DOHH2 (cell line): ENCODE measurements at regions not wholly inside any gene's neighbourhood (a gene's known extent, or its start where the extent isn't known, plus 50 kb on each side); places are given as distances from the start of the nearest gene placed in this dataset.

Experiments used
- H3F3A ChIP-seq: fragments of 200-600 bp; sonication (generic), shearing (Covaris generic); 2 replicates; pipeline ENCODE4 v1.6.0; 2016; ENCODE audit warnings: antibody characterized with exemption, mild to moderate bottlenecking; ENCODE audit not compliant: control insufficient read depth, insufficient read depth
- H3K27ac ChIP-seq: fragments of 200-600 bp; sonication (generic); 2 replicates; pipeline ENCODE4 v1.5.1; 2014; ENCODE audit warnings: low read depth, mild to moderate bottlenecking, low read length, moderate library complexity
- H3K27me3 ChIP-seq: fragments of 200-600 bp; sonication (generic); 2 replicates; pipeline ENCODE4 v1.6.1; 2014; ENCODE audit warnings: mild to moderate bottlenecking, low read length, mixed read lengths; ENCODE audit not compliant: control insufficient read depth
- H3K36me3 ChIP-seq: fragments of 200-600 bp; sonication (generic); 2 replicates; pipeline ENCODE4 v1.6.1; 2014; ENCODE audit warnings: mild to moderate bottlenecking, low read length, moderate library complexity, mixed read lengths; ENCODE audit not compliant: control insufficient read depth
- H3K4me1 ChIP-seq: fragments of 200-600 bp; sonication (generic); 2 replicates; pipeline ENCODE4 v1.6.1; 2014; ENCODE audit warnings: mild to moderate bottlenecking, low read length, mixed read lengths; ENCODE audit not compliant: control insufficient read depth
- H3K4me2 ChIP-seq: fragments of 200-600 bp; sonication (generic); 2 replicates; pipeline ENCODE4 v1.6.0; 2014; ENCODE audit warnings: mild to moderate bottlenecking, low read length, moderate library complexity
- H3K4me3 ChIP-seq: fragments of 200-600 bp; sonication (generic); 2 replicates; pipeline ENCODE4 v1.5.1; 2014; ENCODE audit warnings: mild to moderate bottlenecking, low read length, mixed read lengths
- H3K79me2 ChIP-seq: fragments of 200-600 bp; sonication (generic); 2 replicates; pipeline ENCODE4 v1.6.1; 2014; ENCODE audit warnings: mild to moderate bottlenecking, low read length, mixed read lengths; ENCODE audit not compliant: control insufficient read depth
- H3K9me2 ChIP-seq: fragments of 200-600 bp; sonication (generic); replicated peaks from 2 replicates; pipeline ENCODE4 v1.6.1; 2014; ENCODE audit warnings: mild to moderate bottlenecking, low read length, mixed read lengths; ENCODE audit not compliant: control insufficient read depth
- H3K9me3 ChIP-seq: fragments of 200-600 bp; sonication (generic); 2 replicates; pipeline ENCODE4 v1.6.1; 2014; ENCODE audit warnings: antibody characterized with exemption, low read length, mixed read lengths; ENCODE audit not compliant: control insufficient read depth, insufficient read depth
- H4K20me1 ChIP-seq: fragments of 200-600 bp; sonication (generic); 2 replicates; pipeline ENCODE4 v1.6.0; 2014; ENCODE audit warnings: low read depth, mild to moderate bottlenecking, antibody characterized with exemption, low read length, moderate library complexity; ENCODE audit not compliant: control insufficient read depth, insufficient read depth
- CTCF ChIP-seq: fragments of 200-600 bp; sonication (generic); IDR thresholded peaks from one replicate; pipeline ENCODE4 v1.5.1; 2014; ENCODE audit warnings: antibody characterized with exemption, mild to moderate bottlenecking, low read depth, low read length; ENCODE audit not compliant: poor library complexity, severe bottlenecking
- EZH2phosphoT487 ChIP-seq: fragments of 200-600 bp; sonication (generic); IDR thresholded peaks from 2 replicates; pipeline ENCODE4 v1.6.1; 2017; ENCODE audit warnings: borderline replicate concordance, mild to moderate bottlenecking, antibody characterized with exemption, low read length, moderate library complexity, mixed read lengths

- no peaks in the 10 kb centered on the region for H3K27me3 ChIP-seq
- no peak overlapping the region for H3K27ac ChIP-seq
- H3K36me3 ChIP-seq = no peaks in the 10 kb centered on the region
- no peak overlapping the region for H3K4me2 ChIP-seq
- H4K20me1 ChIP-seq = no peaks in the 10 kb centered on the region
- H3K9me3 ChIP-seq = no peaks in the 10 kb centered on the region
- H3K4me1 ChIP-seq = no peaks in the 10 kb centered on the region
- no peaks in the 10 kb centered on the region for H3K9me2 ChIP-seq
- no peaks in the 10 kb centered on the region for H3K79me2 ChIP-seq
- no peak overlapping the region for H3K4me3 ChIP-seq
- TF ChIP-seq EZH2phosphoT487 (no peak), CTCF (no peak)
- no peaks in the 10 kb centered on the region for H3F3A ChIP-seq
Measured at GRCh38 chr20:52667358-52667757, 304.8 kb upstream of the TSHZ2 start.

GRCh38 chr20:52665441-52665840, 306.7 kb upstream of the TSHZ2 start:
- Histone ChIP-seq H4K20me1 (no peaks in the 10 kb centered on the region), H3K4me2 (no peak overlapping the region), H3K4me3 (no peak overlapping the region), H3K27me3 (no peaks in the 10 kb centered on the region), H3K9me2 (no peaks in the 10 kb centered on the region), H3K27ac (no peak overlapping the region), H3K9me3 (no peaks in the 10 kb centered on the region), H3K4me1 (no peaks in the 10 kb centered on the region), H3K79me2 (no peaks in the 10 kb centered on the region), H3F3A (no peaks in the 10 kb centered on the region), H3K36me3 (no peaks in the 10 kb centered on the region)
- TF ChIP-seq EZH2phosphoT487 (no peak), CTCF (no peak)

- no peaks in the 10 kb centered on the region for H3K27me3 ChIP-seq
- TF ChIP-seq CTCF = no peak
- no peak for TF ChIP-seq EZH2phosphoT487
- H3K9me3 ChIP-seq = no peaks in the 10 kb centered on the region
- no peak overlapping the region for H3K27ac ChIP-seq
- H3K4me1 ChIP-seq = no peaks in the 10 kb centered on the region
- H3K4me2 ChIP-seq = no peak overlapping the region
- no peak overlapping the region for H3K4me3 ChIP-seq
- H3F3A ChIP-seq = no peaks in the 10 kb centered on the region
- H3K79me2 ChIP-seq = no peaks in the 10 kb centered on the region
- no peaks in the 10 kb centered on the region for H3K36me3 ChIP-seq
- no peaks in the 10 kb centered on the region for H3K9me2 ChIP-seq
- no peaks in the 10 kb centered on the region for H4K20me1 ChIP-seq
Measured at GRCh38 chr20:52655395-52655794, 316.8 kb upstream of the TSHZ2 start.

- H3K27ac ChIP-seq = no peak overlapping the region
- H4K20me1 ChIP-seq = no peaks in the 10 kb centered on the region
- no peaks in the 10 kb centered on the region for H3K27me3 ChIP-seq
- H3K36me3 ChIP-seq = no peaks in the 10 kb centered on the region
- H3K79me2 ChIP-seq = no peaks in the 10 kb centered on the region
- H3K4me2 ChIP-seq = no peak overlapping the region
- no peaks in the 10 kb centered on the region for H3K9me3 ChIP-seq
- H3F3A ChIP-seq = no peaks in the 10 kb centered on the region
- H3K4me1 ChIP-seq = no peaks in the 10 kb centered on the region
- TF ChIP-seq EZH2phosphoT487 = no peak
- TF ChIP-seq CTCF = no peak
- no peak overlapping the region for H3K4me3 ChIP-seq
- no peaks in the 10 kb centered on the region for H3K9me2 ChIP-seq
Measured at GRCh38 chr20:52654567-52654966, 317.6 kb upstream of the TSHZ2 start.
